K562 (cell line): ENCODE measurements at regions not wholly inside any gene's neighbourhood (a gene's known extent, or its start where the extent isn't known, plus 50 kb on each side); places are given as distances from the start of the nearest gene placed in this dataset.

Experiments used
- ATAC-seq: fragments of 200-7000 bp; cut with Tn5 transposase; 3 replicates; pipeline ENCODE4 v1.9.1; 2020; ENCODE audit warnings: moderate library complexity
- BruUV-seq: library from RNA; stranded (reverse); fragments of 400-500 nt; replicated peaks from 2 replicates; lab custom pipeline; 2021; lab: Mats Ljungman, UMichigan
- CTCF ChIA-PET: fragments of 300-600 bp; formaldehyde crosslinking; extraction: SDS; loops from one replicate; lab custom pipeline; 2021; ENCODE audit warnings: low intra/inter-chr PET ratio; lab: Yijun Ruan, JAX
- POLR2A ChIA-PET: fragments of 300-600, 350-650 bp; sonication (Branson Sonifier 250); formaldehyde crosslinking; extraction: SDS; loops from one replicate; lab custom pipeline; 2021; ENCODE audit warnings: antibody characterized with exemption, inconsistent platforms; lab: Yijun Ruan, JAX
- DNase-seq, 4 experiments: peaks; one replicate each; pipeline versions ENCODE4 v3.0.0 to v3.0.0-alpha.2; 2011 to 2018; ENCODE audit warnings: low spot score in 3 of 4, mixed read lengths in 3 of 4; ENCODE audit errors: extremely low read depth in 1 of 4
- FAIRE-seq: peaks from 2 replicates; lab custom pipeline; 2011; peaks lifted over from hg19 to GRCh38; lab: Jason Lieb, UNC
- H2AFZ ChIP-seq: 2 replicates; pipeline ENCODE4 v1.6.0; 2011; ENCODE audit warnings: low read depth, low read length, control low read depth, inconsistent platforms
- H3K27ac ChIP-seq: fragments of 200-600 bp; 3 replicates; pipeline ENCODE4 v1.8.0; 2011; ENCODE audit warnings: low read depth, mild to moderate bottlenecking, control low read depth, inconsistent platforms, low read length, moderate library complexity, mixed read lengths; ENCODE audit errors: extremely low read depth
- H3K27me3 ChIP-seq, 2 experiments: fragments of 300-600 bp in 1 of 2; 2 replicates in 1 of 2; 3 replicates in 1 of 2; pipeline versions ENCODE4 v1.6.0 to v1.8.0; 2011; ENCODE audit warnings: inconsistent platforms in 2 of 2, low read length in 2 of 2, mild to moderate bottlenecking in 1 of 2, mixed read lengths in 1 of 2, moderate library complexity in 1 of 2; ENCODE audit not compliant: control insufficient read depth in 2 of 2, insufficient read depth in 2 of 2
- H3K36me3 ChIP-seq: fragments of 300-600 bp; 3 replicates; pipeline ENCODE4 v1.8.0; 2011; ENCODE audit warnings: mild to moderate bottlenecking, low read length, inconsistent platforms; ENCODE audit not compliant: control insufficient read depth, insufficient read depth
- H3K4me1 ChIP-seq, 2 experiments: fragments of 200-600 bp in 1 of 2; replicated peaks in 1 of 2; 2 replicates in 1 of 2; 3 replicates in 1 of 2; pipeline versions ENCODE4 v1.5.1 to v1.8.0; 2011; ENCODE audit warnings: inconsistent platforms in 2 of 2, low read length in 2 of 2, mild to moderate bottlenecking in 1 of 2, mixed read lengths in 1 of 2, moderate library complexity in 1 of 2; ENCODE audit not compliant: control insufficient read depth in 2 of 2, insufficient read depth in 2 of 2
- H3K4me2 ChIP-seq: 2 replicates; pipeline ENCODE4 v1.6.1; 2011; ENCODE audit warnings: low read length, control low read depth, inconsistent platforms, mixed read lengths; ENCODE audit not compliant: insufficient read depth
- H3K4me3 ChIP-seq: fragments of 200-600 bp; sonication (generic), shearing (Covaris generic); 2 replicates; pipeline ENCODE4 v1.5.1; 2016; ENCODE audit warnings: control low read depth, inconsistent platforms
- H3K79me2 ChIP-seq: fragments of 200-600 bp; 3 replicates; pipeline ENCODE4 v1.8.0; 2011; ENCODE audit warnings: low read length, inconsistent platforms; ENCODE audit not compliant: control insufficient read depth, insufficient read depth
- H3K9ac ChIP-seq, 2 experiments: 2 replicates each; pipeline versions ENCODE4 v1.6.0 to v1.6.1; 2011; ENCODE audit warnings: low read depth in 2 of 2, low read length in 2 of 2, control low read depth in 1 of 2, inconsistent platforms in 1 of 2, mild to moderate bottlenecking in 1 of 2, mixed read lengths in 1 of 2; ENCODE audit not compliant: insufficient read depth in 1 of 2
- H3K9me1 ChIP-seq: one replicate; pipeline ENCODE4 v1.6.0; 2011; ENCODE audit warnings: inconsistent platforms, mild to moderate bottlenecking, low read length, moderate library complexity; ENCODE audit not compliant: control insufficient read depth, insufficient read depth
- H3K9me3 ChIP-seq: replicated peaks from 2 replicates; pipeline ENCODE4 v1.5.1; 2011; ENCODE audit warnings: low read depth, low read length, inconsistent platforms; ENCODE audit not compliant: control insufficient read depth, insufficient read depth
- H4K20me1 ChIP-seq: replicated peaks from 2 replicates; pipeline ENCODE4 v1.6.1; 2011; ENCODE audit warnings: low read length, inconsistent platforms, mixed read lengths; ENCODE audit not compliant: control insufficient read depth, insufficient read depth
- CGGBP1 ChIP-seq: fragments of 250-450 bp; sonication (Bioruptor Pico); IDR thresholded peaks from 2 replicates; pipeline ENCODE4 v1.9.0; 2021; ENCODE audit warnings: mild to moderate bottlenecking
- CLOCK ChIP-seq: fragments of 250-450 bp; sonication (Bioruptor Pico); IDR thresholded peaks from 2 replicates; pipeline ENCODE4 v1.4.0; 2020; ENCODE audit warnings: mild to moderate bottlenecking, moderate library complexity, borderline replicate concordance
- FOXA3 ChIP-seq, 2 experiments: fragments of 450-650 bp in 1 of 2; sonication (generic) in 1 of 2; formaldehyde crosslinking; IDR thresholded peaks in 1 of 2; conservative IDR thresholded peaks in 1 of 2; 2 replicates each; pipeline versions ENCODE4 v1.4.0 to v1.8.0; 2020 to 2022; ENCODE audit warnings: mild to moderate bottlenecking in 2 of 2, missing genetic modification reagents in 1 of 2
- PCBP1 ChIP-seq: fragments of 200-400 bp; formaldehyde crosslinking; IDR thresholded peaks from 2 replicates; pipeline ENCODE4 v1.6.1; 2018; ENCODE audit warnings: mild to moderate bottlenecking, low read depth, low read length; ENCODE audit not compliant: poor library complexity, severe bottlenecking
- RBM39 ChIP-seq: fragments of 200-400 bp; formaldehyde crosslinking; optimal IDR thresholded peaks from 2 replicates; pipeline ENCODE3; 2018; ENCODE audit warnings: low read depth, low read length
- TAF15 ChIP-seq: fragments of 200-400 bp; formaldehyde crosslinking; IDR thresholded peaks from 2 replicates; pipeline ENCODE4 v1.6.1; 2017; ENCODE audit warnings: mild to moderate bottlenecking, low read depth, low read length, moderate library complexity
- ZBTB11 ChIP-seq, 3 experiments: fragments of 200-800 bp in 1 of 3; fragments of 250-450 bp in 1 of 3; fragments of 450-650 bp in 1 of 3; sonication (Bioruptor Pico) in 1 of 3; sonication (Bioruptor generic) in 1 of 3; formaldehyde crosslinking in 1 of 3; IDR thresholded peaks; 2 replicates each; pipeline versions ENCODE4 v1.6.1 to v1.8.0; 2016 to 2022; ENCODE audit warnings: mild to moderate bottlenecking in 2 of 3, missing genetic modification characterization in 2 of 3, missing compliant biosample characterization in 1 of 3, moderate library complexity in 1 of 3
- ZFP36 ChIP-seq: fragments of 150-350 bp; IDR thresholded peaks from 2 replicates; pipeline ENCODE4 v1.6.1; 2018; ENCODE audit warnings: low read length, low read depth; ENCODE audit not compliant: partially characterized antibody
- WGBS: fragments of 100-300 bp; shearing (Covaris generic); methylation state at CpG from one replicate; pipeline ENCODE4 v1.1.6; 2016; ENCODE audit warnings: low coverage, mixed read lengths; ENCODE audit not compliant: insufficient coverage; ENCODE audit errors: missing lambda C conversion rate; 5-methylcytosine and 5-hydroxymethylcytosine counted together
- in situ Hi-C: fragments of 300-500 bp; cut with MboI; formaldehyde crosslinking; loops from 4 replicates; pipeline ENCODE4 v1.15.0; 2018; ENCODE audit warnings: inconsistent platforms, mixed read lengths
- intact Hi-C: fragments of 100-400 bp; cut with micrococcal nuclease; formaldehyde crosslinking; loops from 2 replicates; pipeline ENCODE4 v1.14.2; 2022

- TF ChIP-seq TAF15, result no peak
These were observed 123.0 kb upstream of the SETBP1 start (continued) for GRCh38 chr18:44557616-44558151.

- H3K4me3 ChIP-seq, result no peak overlapping the region
- TF ChIP-seq CGGBP1 (CRISPR knock-in tag) (no peak), ZFP36 (no peak), ZBTB11 (CRISPR knock-in tag; IDR thresholded peaks at IDR 0.05) (no peak), FOXA3 (CRISPR knock-in tag; conservative IDR thresholded peaks at IDR 0.05 in 1 of 2, IDR thresholded peaks at IDR 0.05 in 1 of 2) (no peak), PCBP1 (no peak), CLOCK (no peak), RBM39 (no peak)
- ChIA-PET CTCF (no interaction called here), POLR2A (no interaction called here)
- BruUV-seq, result no TSS peak
- H3K36me3 ChIP-seq, result no peaks in the 10 kb centered on the region
- no peak for DNase-seq
- H3K4me1 ChIP-seq, result no peaks in the 10 kb centered on the region
- H3K9me1 ChIP-seq, result no peaks in the 10 kb centered on the region
- 0% methylated on average over 1 of the region's 1 CpG for WGBS
- no peak overlapping the region for H3K27ac ChIP-seq
- H4K20me1 ChIP-seq, result no peaks in the 10 kb centered on the region
- H2AFZ ChIP-seq, result no peak overlapping the region
- no peaks in the 10 kb centered on the region for H3K9me3 ChIP-seq
- in situ Hi-C loops, result no loop called here
- H3K79me2 ChIP-seq, result no peaks in the 10 kb centered on the region
- no peak overlapping the region for H3K4me2 ChIP-seq
- no peaks in the 10 kb centered on the region for H3K27me3 ChIP-seq
- no peak for ATAC-seq
- no peak for FAIRE-seq
- no peak overlapping the region for H3K9ac ChIP-seq
- intact Hi-C loops, result no loop called here
These were observed 121.9 kb upstream of the SETBP1 start for GRCh38 chr18:44558767-44559166.
